ENCODE measurements at regions not wholly inside any gene's neighbourhood (a gene's known extent, or its start where the extent isn't known, plus 50 kb on each side); places are given as distances from the start of the nearest gene placed in this dataset.

DNA sequence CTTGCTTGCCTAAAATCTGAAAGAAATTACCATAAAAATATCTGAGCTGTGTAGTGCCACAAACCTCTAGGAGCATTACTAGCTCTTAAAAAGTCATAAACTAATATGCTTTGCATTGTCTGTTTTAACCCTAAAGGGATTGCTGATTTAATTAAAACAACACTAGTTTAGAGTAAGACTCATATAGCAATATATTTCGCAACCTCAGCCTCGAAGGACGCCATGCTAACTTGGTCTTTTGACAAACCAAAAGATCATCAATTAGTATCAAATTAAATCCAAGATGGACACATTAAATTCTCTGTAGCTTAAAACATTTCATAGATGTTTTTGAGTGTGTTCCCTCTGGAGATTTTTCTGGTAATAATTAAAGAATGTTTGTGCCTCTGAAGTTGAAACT lies 74.8 kb upstream of the KCNQ5 start:
- TF ChIP-seq, protein P1, sequence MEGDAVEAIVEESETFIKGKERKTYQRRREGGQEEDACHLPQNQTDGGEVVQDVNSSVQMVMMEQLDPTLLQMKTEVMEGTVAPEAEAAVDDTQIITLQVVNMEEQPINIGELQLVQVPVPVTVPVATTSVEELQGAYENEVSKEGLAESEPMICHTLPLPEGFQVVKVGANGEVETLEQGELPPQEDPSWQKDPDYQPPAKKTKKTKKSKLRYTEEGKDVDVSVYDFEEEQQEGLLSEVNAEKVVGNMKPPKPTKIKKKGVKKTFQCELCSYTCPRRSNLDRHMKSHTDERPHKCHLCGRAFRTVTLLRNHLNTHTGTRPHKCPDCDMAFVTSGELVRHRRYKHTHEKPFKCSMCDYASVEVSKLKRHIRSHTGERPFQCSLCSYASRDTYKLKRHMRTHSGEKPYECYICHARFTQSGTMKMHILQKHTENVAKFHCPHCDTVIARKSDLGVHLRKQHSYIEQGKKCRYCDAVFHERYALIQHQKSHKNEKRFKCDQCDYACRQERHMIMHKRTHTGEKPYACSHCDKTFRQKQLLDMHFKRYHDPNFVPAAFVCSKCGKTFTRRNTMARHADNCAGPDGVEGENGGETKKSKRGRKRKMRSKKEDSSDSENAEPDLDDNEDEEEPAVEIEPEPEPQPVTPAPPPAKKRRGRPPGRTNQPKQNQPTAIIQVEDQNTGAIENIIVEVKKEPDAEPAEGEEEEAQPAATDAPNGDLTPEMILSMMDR (IDR thresholded peaks at IDR 0.05) = no peak
- TF ChIP-seq POLR2A (IDR thresholded peaks at IDR 0.05) = no peak

Measured in lower leg skin (tissue), 3 donors.